ENCODE measurements at regions not wholly inside any gene's neighbourhood (a gene's known extent, or its start where the extent isn't known, plus 50 kb on each side); places are given as distances from the start of the nearest gene placed in this dataset.
"Not testable (repeated sequence)": the region's sequence is repeated elsewhere in the genome, so short reads cannot be mapped to it uniquely, and the experiment has no call there.

DNA sequence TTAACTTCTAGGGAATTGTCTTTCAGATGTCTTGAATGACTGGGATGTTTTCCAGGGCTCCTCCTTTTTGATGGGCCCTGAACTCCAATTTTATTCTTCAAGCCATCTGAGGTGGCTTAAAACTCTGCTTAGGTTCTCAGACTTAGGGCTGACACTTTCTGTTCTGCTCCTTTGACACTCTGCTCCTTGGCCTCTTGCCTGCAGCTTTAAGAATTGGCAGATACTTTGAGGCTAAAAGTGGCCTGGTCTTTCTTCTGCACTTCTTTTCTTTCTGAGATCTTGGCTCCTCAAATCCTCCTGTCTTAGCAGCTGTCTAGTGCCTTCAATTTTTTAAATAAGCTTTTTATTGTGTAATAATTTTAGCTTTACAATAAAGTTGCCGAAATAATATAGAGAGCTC, 294.6 kb downstream of the RPS6KC1 start:
- Histone ChIP-seq H3K27me3 (ENCODE audit: control insufficient read depth in 1 of 2, insufficient read depth in 2 of 2, low read length in 2 of 2) (peaks cover 0 to 6% of the 10 kb centered on the region in 2 experiments), H3K4me1 (ENCODE audit: insufficient read depth, low read length) (no peaks in the 10 kb centered on the region), H3K36me3 (ENCODE audit: insufficient read depth, low read length) (no peaks in the 10 kb centered on the region), H3K4me3 (ENCODE audit: low read length) (no peak overlapping the region), H3K9me3 (ENCODE audit: control insufficient read depth in 1 of 2, insufficient read depth in 1 of 2, low read length in 2 of 2) (no peaks in the 10 kb centered on the region), H3K27ac (ENCODE audit: low read depth in 1 of 2, low read length in 2 of 2) (no peak overlapping the region)
- Mint-ChIP-seq H3K4me3 (no peak overlapping the region), H3K27ac (no peak overlapping the region), H3K4me1 (ENCODE audit: low read depth) (no peaks in the 10 kb centered on the region), H3K9me3 (no peaks in the 10 kb centered on the region), H3K27me3 (peaks cover 8% of the 10 kb centered on the region), H3K36me3 (ENCODE audit: low read depth) (no peaks in the 10 kb centered on the region)
- ATAC-seq (ENCODE audit: poor library complexity) (no peak), DNase-seq (no peak)
- TF ChIP-seq, protein P1, sequence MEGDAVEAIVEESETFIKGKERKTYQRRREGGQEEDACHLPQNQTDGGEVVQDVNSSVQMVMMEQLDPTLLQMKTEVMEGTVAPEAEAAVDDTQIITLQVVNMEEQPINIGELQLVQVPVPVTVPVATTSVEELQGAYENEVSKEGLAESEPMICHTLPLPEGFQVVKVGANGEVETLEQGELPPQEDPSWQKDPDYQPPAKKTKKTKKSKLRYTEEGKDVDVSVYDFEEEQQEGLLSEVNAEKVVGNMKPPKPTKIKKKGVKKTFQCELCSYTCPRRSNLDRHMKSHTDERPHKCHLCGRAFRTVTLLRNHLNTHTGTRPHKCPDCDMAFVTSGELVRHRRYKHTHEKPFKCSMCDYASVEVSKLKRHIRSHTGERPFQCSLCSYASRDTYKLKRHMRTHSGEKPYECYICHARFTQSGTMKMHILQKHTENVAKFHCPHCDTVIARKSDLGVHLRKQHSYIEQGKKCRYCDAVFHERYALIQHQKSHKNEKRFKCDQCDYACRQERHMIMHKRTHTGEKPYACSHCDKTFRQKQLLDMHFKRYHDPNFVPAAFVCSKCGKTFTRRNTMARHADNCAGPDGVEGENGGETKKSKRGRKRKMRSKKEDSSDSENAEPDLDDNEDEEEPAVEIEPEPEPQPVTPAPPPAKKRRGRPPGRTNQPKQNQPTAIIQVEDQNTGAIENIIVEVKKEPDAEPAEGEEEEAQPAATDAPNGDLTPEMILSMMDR (IDR thresholded peaks at IDR 0.05), result no peak
- ChIA-PET POLR2A (no interaction called here), CTCF (no interaction called here)
- intact Hi-C loops (cut with DNase I, micrococcal nuclease), result no loop called here

DNA sequence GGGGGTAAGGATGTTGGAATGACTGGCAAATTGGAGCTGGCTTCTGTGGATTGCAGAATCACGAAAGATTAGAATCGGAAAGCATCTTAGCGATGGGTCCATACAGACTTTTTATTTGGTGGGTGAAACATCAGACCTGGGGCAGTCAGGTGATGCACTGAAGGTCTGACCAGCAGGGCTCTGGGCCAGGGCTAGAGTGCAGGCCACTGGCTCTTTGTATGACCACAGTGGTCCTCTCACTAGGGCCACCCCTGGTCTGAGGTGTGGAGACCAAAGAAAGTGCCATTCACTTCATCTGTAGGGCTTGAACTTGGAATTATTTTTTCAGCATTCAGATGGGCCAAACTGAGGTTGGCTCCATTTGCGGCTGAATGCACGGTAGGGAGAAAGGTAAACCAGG, 306.4 kb downstream of the RPS6KC1 start:
- no peaks in the 10 kb centered on the region for H3K36me3 Mint-ChIP-seq (ENCODE audit: low read depth)
- DNase-seq (no peak), ATAC-seq (ENCODE audit: poor library complexity) (no peak)
- ChIA-PET POLR2A (no interaction called here), CTCF (no interaction called here)
- Histone ChIP-seq H3K36me3 (ENCODE audit: insufficient read depth, low read length) (no peaks in the 10 kb centered on the region), H3K4me1 (ENCODE audit: insufficient read depth, low read length) (no peaks in the 10 kb centered on the region), H3K27me3 (ENCODE audit: control insufficient read depth in 1 of 2, insufficient read depth in 2 of 2, low read length in 2 of 2) (no peaks in the 10 kb centered on the region), H3K9me3 (ENCODE audit: control insufficient read depth in 1 of 2, insufficient read depth in 1 of 2, low read length in 2 of 2) (no peaks in the 10 kb centered on the region), H3K27ac (ENCODE audit: low read depth in 1 of 2, low read length in 2 of 2) (no peak overlapping the region), H3K4me3 (ENCODE audit: low read length) (no peak overlapping the region)
- no peak overlapping the region for H3K27ac Mint-ChIP-seq
- TF ChIP-seq, protein P1 (IDR thresholded peaks at IDR 0.05), result no peak
- intact Hi-C loops (cut with DNase I, micrococcal nuclease), result no loop called here
- H3K27me3 Mint-ChIP-seq, result peaks cover 13% of the 10 kb centered on the region
- H3K9me3 Mint-ChIP-seq, result no peaks in the 10 kb centered on the region
- no peaks in the 10 kb centered on the region for H3K4me1 Mint-ChIP-seq (ENCODE audit: low read depth)
- H3K4me3 Mint-ChIP-seq, result no peak overlapping the region

GRCh38 chr1:213358368-213358767, 307.3 kb downstream of the RPS6KC1 start:
- H3K4me3 ChIP-seq (ENCODE audit: low read length); DNase-seq; H3K4me3 Mint-ChIP-seq; H3K9me3 Mint-ChIP-seq; H3K27me3 ChIP-seq (ENCODE audit: control insufficient read depth in 1 of 2, insufficient read depth in 2 of 2, low read length in 2 of 2); POLR2A ChIA-PET; H3K36me3 ChIP-seq (ENCODE audit: insufficient read depth, low read length); H3K36me3 Mint-ChIP-seq (ENCODE audit: low read depth); CTCF ChIA-PET; H3K27ac Mint-ChIP-seq; ATAC-seq (ENCODE audit: poor library complexity); H3K4me1 Mint-ChIP-seq (ENCODE audit: low read depth); H3K4me1 ChIP-seq (ENCODE audit: insufficient read depth, low read length); H3K9me3 ChIP-seq (ENCODE audit: control insufficient read depth in 1 of 2, insufficient read depth in 1 of 2, low read length in 2 of 2); intact Hi-C loops (cut with DNase I, micrococcal nuclease); H3K27ac ChIP-seq (ENCODE audit: low read depth in 1 of 2, low read length in 2 of 2): not testable (repeated sequence)
- peaks cover 14% of the 10 kb centered on the region for H3K27me3 Mint-ChIP-seq

DNA sequence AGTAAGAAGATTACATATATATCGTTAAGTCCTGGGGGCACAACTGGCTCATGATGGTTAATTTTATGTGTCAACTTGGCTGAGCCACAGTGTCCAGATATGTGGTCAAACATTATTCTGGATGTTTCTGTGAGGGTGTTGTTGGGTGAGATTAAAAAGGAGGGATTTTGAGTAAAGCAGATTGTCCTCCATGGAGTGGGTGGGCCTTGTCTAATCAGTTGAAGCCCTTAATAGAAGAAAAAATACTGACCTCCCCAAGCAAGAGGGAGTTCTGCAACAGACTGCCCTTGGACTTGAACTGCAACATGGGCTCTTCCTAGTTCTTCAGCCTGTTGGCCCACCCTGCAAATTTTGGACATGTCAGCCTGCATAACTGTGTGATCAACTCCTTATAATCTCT, 311.6 kb downstream of the RPS6KC1 start:
- Histone ChIP-seq H3K9me3 (ENCODE audit: control insufficient read depth in 1 of 2, insufficient read depth in 1 of 2, low read length in 2 of 2) (no peaks in the 10 kb centered on the region), H3K27ac (ENCODE audit: low read depth in 1 of 2, low read length in 2 of 2) (no peak overlapping the region), H3K27me3 (ENCODE audit: control insufficient read depth in 1 of 2, insufficient read depth in 2 of 2, low read length in 2 of 2) (no peaks in the 10 kb centered on the region), H3K36me3 (ENCODE audit: insufficient read depth, low read length) (no peaks in the 10 kb centered on the region), H3K4me3 (ENCODE audit: low read length) (no peak overlapping the region), H3K4me1 (ENCODE audit: insufficient read depth, low read length) (no peaks in the 10 kb centered on the region)
- H3K9me3 Mint-ChIP-seq, result no peaks in the 10 kb centered on the region
- DNase-seq (no peak), ATAC-seq (ENCODE audit: poor library complexity) (no peak)
- ChIA-PET POLR2A (no interaction called here), CTCF (no interaction called here)
- no peaks in the 10 kb centered on the region for H3K36me3 Mint-ChIP-seq (ENCODE audit: low read depth)
- no peak overlapping the region for H3K27ac Mint-ChIP-seq
- TF ChIP-seq, protein P1 (IDR thresholded peaks at IDR 0.05), result no peak
- intact Hi-C loops (cut with DNase I, micrococcal nuclease), result no loop called here
- no peak overlapping the region for H3K4me3 Mint-ChIP-seq
- no peaks in the 10 kb centered on the region for H3K4me1 Mint-ChIP-seq (ENCODE audit: low read depth)
- H3K27me3 Mint-ChIP-seq, result peaks cover 6% of the 10 kb centered on the region

Data from CD4-positive, alpha-beta T cell (primary cell).